ENCODE measurements at regions not wholly inside any gene's neighbourhood (a gene's known extent, or its start where the extent isn't known, plus 50 kb on each side); places are given as distances from the start of the nearest gene placed in this dataset.

GRCh38 chr3:30135190-30135589, 471.2 kb upstream of the TGFBR2 start:
- H3K4me3 ChIP-seq (replicated peaks in 1 of 3) = no peak overlapping the region
- no peaks in the 10 kb centered on the region for H3K9me3 ChIP-seq
- no peak for TF ChIP-seq POLR2A (IDR thresholded peaks at IDR 0.05)
- no peak for TF ChIP-seq CTCF (IDR thresholded peaks at IDR 0.05)
- no peak for DNase-seq
- H3K27me3 ChIP-seq = no peaks in the 10 kb centered on the region
- no peaks in the 10 kb centered on the region for H3K36me3 ChIP-seq
- intact Hi-C loops (cut with DNase I) = no loop called here
- H3K27ac ChIP-seq = no peak overlapping the region
- WGBS, 2 donors = 90 to 94% methylated on average over 4 of the region's 4 CpGs
- no peaks in the 10 kb centered on the region for H3K4me1 ChIP-seq

GRCh38 chr3:30139283-30139682, 467.1 kb upstream of the TGFBR2 start:
- no peak for DNase-seq

GRCh38 chr3:30140356-30141075, 465.9 kb upstream of the TGFBR2 start:
- WGBS, 2 donors = 57 to 61% methylated on average over 3 of the region's 3 CpGs
- TF ChIP-seq CTCF (IDR thresholded peaks at IDR 0.05) (no peak), POLR2A (IDR thresholded peaks at IDR 0.05) (no peak)
- H3K4me3 ChIP-seq (replicated peaks in 1 of 3) = no peak overlapping the region
- intact Hi-C loops (cut with DNase I) = no loop called here
- H3K27ac ChIP-seq = no peak overlapping the region
- no peaks in the 10 kb centered on the region for H3K4me1 ChIP-seq
- H3K36me3 ChIP-seq = no peaks in the 10 kb centered on the region
- no peaks in the 10 kb centered on the region for H3K27me3 ChIP-seq
- DNase-seq = no peak
- H3K9me3 ChIP-seq = no peaks in the 10 kb centered on the region

More at GRCh38 chr3:30139283-30139682, 467.1 kb upstream of the TGFBR2 start:
- Histone ChIP-seq H3K9me3 (no peaks in the 10 kb centered on the region), H3K27me3 (no peaks in the 10 kb centered on the region), H3K4me1 (no peaks in the 10 kb centered on the region), H3K36me3 (no peaks in the 10 kb centered on the region), H3K27ac (no peak overlapping the region), H3K4me3 (replicated peaks in 1 of 3) (no peak overlapping the region)
- TF ChIP-seq POLR2A (IDR thresholded peaks at IDR 0.05) (no peak), CTCF (IDR thresholded peaks at IDR 0.05) (no peak)
- intact Hi-C loops (cut with DNase I) = no loop called here

- no peak overlapping the region for H3K27ac ChIP-seq
- H3K4me3 ChIP-seq (replicated peaks in 1 of 3) = no peak overlapping the region
- no peak for TF ChIP-seq CTCF (IDR thresholded peaks at IDR 0.05)
- no peak for TF ChIP-seq POLR2A (IDR thresholded peaks at IDR 0.05)
- no peak for DNase-seq
- H3K9me3 ChIP-seq = no peaks in the 10 kb centered on the region
- no peaks in the 10 kb centered on the region for H3K4me1 ChIP-seq
- no peaks in the 10 kb centered on the region for H3K36me3 ChIP-seq
- WGBS, 2 donors = 78 to 81% methylated on average over 2 of the region's 2 CpGs
- intact Hi-C loops (cut with DNase I) = no loop called here
- H3K27me3 ChIP-seq = no peaks in the 10 kb centered on the region
Measured at GRCh38 chr3:30141178-30141581, 465.2 kb upstream of the TGFBR2 start.

- TF ChIP-seq CTCF (IDR thresholded peaks at IDR 0.05) = no peak
- 88 to 89% methylated on average over 3 of the region's 3 CpGs for WGBS, 2 donors
- Histone ChIP-seq H3K27ac (no peak overlapping the region), H3K9me3 (no peaks in the 10 kb centered on the region), H3K36me3 (no peaks in the 10 kb centered on the region), H3K4me1 (no peaks in the 10 kb centered on the region), H3K4me3 (replicated peaks in 1 of 3) (no peak overlapping the region), H3K27me3 (no peaks in the 10 kb centered on the region)
- no peak for DNase-seq
- intact Hi-C loops (cut with DNase I) = no loop called here
Measured at GRCh38 chr3:30141927-30142326, 464.5 kb upstream of the TGFBR2 start.
